GM21515 (cell line): ENCODE measurements at regions not wholly inside any gene's neighbourhood (a gene's known extent, or its start where the extent isn't known, plus 50 kb on each side); places are given as distances from the start of the nearest gene placed in this dataset.
"Not testable (repeated sequence)": the region's sequence is repeated elsewhere in the genome, so short reads cannot be mapped to it uniquely, and the experiment has no call there.

ENCODE experiments used
- ATAC-seq: cut with Tn5 transposase; IDR thresholded peaks from one replicate; pipeline ENCODE4 v1.9.1; 2021; ENCODE audit not compliant: unreplicated experiment

DNA sequence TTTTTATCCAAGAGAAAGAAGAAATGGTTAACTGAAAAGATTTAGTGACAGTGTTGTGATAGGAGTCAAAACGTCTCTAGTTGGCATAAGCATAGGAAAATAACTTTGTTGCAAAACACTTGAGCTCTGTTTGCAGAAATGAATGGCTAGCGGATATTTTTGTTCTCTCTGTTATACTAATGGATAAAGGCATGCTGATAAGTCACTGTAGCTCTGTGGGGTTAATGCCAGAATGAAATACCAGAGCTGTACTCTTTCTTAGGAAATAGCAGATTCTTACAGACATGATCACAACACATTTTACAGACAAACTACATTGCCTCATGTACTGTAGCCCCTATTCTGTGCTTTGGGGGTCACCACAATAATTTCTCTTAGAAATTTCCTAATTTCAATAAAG is 202.8 kb downstream of the DMRTA1 start:
- no peak for ATAC-seq

DNA sequence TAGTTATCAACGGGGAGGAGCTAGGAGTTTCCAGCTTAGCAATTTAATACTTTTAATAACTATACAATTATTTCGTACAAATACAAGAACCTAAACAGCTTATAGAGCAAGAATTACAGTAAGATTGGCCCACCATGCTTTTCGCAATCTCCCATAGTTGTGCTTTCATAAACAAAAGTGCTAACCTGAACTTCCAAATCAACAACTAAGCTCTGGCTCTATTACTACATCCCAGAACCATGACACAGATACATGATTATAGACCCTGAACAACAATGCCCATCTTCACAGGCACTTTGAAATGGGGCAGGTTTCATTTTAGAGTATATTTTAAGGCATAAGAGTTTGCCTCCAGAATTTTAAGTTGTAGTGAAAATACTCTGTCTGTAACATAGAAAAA is 203.5 kb downstream of the DMRTA1 start:
- ATAC-seq, result no peak

DNA sequence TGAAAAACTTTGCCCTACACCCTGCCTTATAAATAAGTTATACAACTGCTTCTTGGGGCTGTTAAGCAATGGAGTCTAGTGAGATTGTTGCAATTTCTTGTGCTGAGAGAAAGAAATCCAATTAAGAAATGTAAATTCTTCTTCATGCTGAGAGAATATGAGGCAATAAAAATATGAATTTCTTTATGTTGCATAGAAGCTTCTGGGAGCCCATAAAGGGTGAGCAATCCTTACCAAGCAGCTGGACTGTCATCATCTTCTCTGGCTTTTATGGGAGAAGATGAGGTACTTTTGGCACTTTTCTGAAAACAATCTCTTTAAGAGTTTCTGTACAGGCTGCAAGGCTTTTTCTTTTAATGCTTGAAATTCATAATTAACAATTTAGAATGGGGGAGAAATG is 204.3 kb downstream of the DMRTA1 start:
- no peak for ATAC-seq

DNA sequence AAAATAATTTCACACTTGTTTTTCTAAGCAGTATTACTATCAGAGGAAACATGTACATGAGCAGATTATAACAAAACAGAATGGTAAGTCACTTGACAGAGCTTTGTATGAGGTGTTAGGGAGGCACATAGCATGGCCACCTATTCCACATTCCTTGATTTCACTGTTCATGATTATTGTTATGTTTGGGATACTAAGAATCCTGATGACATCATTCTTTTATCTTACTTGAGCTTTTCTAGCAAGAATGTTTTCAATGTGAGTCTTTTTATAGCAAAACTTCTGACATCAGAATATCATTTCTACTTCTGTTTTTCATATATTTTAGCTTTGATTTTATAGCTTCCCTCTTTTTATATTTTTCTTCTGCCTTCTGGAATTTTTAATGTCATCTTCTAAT is 208.2 kb downstream of the DMRTA1 start:
- no peak for ATAC-seq

DNA sequence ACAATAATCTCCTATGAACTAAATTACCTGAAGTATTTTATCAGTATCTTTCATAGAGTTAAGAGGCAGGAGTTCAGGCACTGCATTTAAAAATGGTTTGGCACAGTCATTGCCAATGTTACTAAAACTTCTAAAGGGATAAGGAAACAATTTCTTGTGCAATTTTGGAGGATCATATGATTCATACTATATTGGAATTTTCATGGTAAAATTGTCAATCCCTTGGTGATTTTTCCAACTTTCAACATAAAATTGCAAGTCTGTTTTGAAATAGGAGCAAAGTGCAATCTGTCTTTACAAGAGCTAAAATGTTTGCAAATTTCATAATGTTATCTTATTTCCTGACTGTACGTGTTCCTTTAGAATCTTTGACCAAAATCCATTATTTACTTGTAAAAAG is 211.1 kb downstream of the DMRTA1 start:
- ATAC-seq, result no peak

DNA sequence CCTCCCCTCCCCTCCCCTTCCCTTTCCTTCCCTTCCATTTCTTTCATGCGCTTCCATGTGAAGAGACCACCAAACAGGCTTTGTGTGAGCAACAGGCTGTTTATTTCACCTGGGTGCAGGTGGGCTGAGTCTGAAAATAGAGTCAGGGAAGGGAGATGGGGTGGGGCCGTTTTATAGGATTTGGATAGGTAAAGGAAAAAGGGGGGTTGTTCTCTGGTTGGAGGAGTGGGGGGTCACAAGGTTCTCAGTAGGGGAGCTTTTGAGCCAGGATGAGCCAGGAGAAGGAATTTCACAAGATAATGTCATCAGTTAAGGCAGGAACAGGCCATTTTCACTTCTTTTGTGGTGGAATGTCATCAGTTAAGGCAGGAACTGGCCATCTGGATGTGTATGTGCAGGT is 211.9 kb downstream of the DMRTA1 start:
- ATAC-seq, result not testable (repeated sequence)

DNA sequence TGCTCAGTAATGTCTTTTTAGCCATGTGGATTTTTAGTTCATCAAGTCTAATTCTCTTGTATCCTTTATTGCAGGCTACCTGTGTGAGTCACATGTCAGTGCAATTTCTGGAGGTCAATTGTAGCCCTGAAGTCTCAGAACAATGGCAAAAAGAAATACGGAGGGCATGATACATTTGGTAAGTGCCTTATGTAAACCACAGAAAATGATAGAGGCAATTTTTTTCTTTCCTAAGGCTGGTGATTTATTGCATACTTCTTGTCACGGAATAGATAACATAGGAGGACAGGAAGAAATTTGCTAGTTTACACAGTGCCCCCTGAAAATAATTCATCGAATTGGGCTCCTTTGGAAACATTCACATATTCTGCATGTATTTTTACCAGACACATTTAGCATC is 235.9 kb downstream of the DMRTA1 start:
- no peak for ATAC-seq

DNA sequence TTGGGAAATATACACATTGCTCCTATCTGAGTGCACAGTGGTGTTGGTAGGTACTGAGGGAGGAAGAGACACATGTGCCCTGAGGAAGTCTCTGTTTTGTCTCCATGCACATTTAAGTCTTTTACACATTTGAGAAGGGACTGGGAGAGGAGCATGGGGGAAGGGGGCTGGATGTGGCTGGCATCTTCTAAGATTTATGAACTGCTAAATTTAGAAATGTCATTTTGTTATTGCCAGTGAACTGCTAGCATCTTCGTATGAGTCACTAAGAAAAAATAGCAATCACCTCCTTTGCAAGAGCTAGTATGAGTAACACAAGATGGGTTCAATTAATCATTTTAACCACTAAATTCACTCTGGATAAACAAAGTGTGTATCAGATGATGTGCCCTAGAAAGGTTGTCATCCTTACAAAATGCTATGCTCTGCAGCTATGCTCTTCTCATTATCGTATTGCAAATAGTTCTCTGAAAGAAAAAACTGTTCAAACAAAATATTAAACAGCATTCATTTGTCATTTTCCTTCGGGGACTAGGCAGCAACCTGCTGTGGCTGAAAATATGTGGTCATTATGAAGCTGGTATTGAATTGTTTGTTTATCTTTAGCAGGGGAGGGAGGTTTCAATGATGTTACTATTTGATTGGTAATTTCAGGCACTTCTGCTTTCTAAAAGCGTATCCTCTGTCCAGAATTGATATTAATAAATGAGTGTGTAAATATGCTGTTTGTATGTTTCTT is 236.5 kb downstream of the DMRTA1 start:
- ATAC-seq, result no peak

DNA sequence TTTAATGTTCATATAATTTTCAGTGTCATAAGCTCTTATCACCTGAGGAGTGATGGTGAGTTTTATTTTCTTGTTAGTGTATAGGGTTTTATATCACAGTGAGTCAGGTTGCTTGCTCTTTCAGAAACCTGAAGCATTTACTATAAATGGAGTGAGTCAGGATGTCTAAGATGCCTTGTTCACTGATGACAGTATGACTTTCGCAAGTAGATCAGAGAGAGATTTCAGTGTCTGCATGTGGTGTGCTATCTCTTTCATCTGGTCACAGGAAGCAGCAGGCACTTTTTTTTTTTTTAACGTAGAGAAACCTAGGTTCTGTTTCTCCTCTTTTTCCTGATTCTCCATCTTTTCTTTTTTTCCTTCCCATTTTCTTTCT is 237.1 kb downstream of the DMRTA1 start:
- no peak for ATAC-seq

DNA sequence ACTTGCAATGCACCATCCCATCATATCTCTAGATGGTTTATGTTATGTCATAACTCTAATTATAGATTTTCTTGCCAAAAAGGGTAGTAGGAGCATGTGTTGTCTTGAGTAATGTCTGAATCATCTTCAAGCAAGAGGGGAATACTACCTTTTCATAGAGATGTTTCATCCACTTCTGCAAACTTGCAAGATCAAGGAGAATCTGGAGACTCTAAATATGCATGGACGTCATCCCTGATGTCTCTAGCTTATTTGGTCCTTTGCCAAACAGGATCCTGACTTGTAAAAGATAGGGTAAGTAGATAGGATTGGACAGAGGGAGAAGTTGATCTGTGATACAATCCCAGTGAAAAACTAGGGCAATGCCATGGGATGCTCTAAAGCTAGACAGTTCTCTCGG is 246.5 kb downstream of the DMRTA1 start:
- no peak for ATAC-seq

DNA sequence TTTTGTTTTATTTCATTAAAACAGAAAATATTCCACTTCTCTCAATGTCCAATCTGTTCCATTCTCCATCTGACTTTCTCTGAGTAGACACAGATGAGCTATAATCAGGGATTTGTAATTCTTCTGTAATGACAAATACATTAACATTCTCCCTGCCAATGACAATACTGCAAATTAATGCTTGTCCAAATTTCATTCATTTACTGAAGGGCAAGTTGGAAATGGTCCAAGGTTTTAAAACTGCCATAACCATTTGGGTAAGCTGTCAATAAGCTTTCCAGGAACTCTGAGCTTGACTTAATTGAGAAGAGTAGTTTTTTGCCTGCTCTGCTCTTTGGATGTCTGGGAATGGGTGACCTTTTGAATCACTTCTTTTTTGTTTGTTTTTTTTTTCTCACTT is 253.5 kb downstream of the DMRTA1 start:
- ATAC-seq, result no peak

DNA sequence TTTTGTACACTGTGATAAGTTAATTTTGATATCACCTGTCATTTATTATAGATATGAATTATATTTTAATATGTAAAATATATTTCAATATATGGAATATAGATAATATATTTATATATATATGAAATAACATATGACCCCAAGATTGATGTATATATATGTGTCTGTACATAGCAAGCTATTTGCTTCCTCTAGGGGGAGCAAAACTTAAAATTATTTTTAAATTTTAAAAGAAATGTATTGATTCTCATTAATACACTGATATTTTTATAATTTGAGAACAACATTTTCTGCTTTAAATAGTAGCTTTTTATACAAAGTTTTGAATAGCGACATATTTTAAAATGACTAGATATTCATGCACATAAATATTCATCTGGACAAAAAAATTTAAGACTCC is 272.0 kb downstream of the DMRTA1 start:
- no peak for ATAC-seq

DNA sequence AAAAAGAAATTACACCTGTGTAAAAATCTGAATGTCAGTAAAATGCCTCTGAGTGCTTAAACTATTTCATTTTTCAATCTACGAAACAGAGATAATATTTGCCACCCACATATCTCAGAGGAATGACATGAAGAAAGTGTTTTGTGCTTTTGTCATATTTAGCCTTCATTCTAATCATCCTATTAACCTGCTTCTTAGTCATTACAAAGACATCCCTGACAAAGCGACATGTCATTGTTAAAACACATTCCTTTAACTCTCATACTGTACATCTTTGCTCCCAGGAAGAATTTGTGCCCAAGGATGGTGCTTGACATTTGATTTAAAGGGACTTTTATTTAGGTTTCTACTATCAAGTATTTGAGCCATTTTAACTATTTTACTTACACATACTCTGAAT is 275.9 kb downstream of the DMRTA1 start:
- ATAC-seq, result no peak

DNA sequence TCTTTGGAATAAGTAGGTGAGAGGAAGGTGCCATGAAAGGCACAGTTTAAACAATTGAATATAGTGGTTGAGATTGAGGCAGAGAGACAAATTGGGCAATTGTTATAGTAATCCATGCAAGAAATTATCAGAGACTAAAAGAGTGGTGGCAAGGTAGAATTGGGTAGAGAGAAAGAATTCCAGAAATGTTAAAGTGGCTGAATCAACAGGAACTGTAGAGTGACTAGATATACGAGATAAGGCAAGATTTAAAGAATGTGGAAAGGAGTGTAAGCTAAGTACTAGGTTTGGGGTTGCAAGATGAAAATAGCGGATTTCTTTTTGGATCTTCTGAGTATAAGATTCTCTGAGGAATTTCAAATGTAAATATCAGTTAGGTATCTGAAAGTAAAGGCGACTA is 285.2 kb downstream of the DMRTA1 start:
- ATAC-seq, result no peak

DNA sequence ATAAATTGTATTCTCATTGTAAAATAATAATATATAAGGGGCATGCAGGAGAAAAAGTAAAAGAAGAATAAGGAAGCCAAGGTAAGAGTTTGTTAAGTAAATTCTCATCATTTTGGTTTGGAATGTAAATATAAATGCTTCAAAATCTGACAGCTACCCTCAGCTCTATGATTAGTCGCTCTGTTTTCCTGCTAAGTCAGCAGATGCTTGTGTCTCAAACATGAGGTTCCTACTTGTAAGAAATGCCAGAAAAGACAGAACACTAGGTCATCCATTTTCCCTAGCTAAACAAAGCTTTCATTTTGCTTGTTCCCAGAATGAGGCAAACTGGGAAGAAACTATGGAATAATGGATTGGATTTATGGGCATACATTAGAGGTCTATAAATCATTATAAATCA is 293.1 kb downstream of the DMRTA1 start:
- no peak for ATAC-seq

DNA sequence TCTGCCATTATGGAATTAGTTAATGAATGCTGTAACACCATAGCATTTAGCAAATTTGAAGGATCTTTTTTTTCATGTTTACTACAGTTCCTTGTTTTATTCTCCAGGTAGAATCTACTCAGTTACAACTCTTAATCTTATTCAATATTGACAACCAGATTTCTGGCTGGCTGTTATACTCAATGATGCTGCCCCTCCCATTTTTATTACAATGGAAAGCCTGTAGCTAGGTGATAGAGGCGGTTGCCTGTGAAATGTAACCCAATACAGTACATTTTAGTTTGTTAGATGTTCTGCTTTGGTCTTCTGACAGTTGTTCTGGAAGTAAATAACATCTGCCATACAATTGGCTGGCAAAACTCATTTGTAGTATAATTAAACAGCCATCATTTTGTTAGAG is 294.2 kb downstream of the DMRTA1 start:
- no peak for ATAC-seq

DNA sequence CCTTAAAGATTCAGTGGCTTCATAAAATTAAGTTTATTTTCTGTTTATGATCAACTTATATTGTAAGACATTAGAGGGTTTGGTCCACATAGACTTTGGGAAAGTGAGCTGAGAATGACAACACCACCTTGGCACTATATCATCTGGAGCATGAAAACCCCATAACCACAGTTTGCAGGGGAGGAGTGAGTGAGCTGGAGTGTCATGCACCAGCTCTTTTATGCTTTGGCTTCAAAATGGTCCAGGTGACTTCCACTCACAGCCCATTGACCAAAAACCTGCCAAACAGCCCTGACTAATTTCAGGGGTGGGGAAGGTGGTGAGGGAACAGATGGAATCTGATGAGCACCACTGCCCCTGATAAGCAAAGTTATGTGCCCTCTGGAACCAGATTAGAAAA is 295.8 kb downstream of the DMRTA1 start:
- ATAC-seq, result no peak

DNA sequence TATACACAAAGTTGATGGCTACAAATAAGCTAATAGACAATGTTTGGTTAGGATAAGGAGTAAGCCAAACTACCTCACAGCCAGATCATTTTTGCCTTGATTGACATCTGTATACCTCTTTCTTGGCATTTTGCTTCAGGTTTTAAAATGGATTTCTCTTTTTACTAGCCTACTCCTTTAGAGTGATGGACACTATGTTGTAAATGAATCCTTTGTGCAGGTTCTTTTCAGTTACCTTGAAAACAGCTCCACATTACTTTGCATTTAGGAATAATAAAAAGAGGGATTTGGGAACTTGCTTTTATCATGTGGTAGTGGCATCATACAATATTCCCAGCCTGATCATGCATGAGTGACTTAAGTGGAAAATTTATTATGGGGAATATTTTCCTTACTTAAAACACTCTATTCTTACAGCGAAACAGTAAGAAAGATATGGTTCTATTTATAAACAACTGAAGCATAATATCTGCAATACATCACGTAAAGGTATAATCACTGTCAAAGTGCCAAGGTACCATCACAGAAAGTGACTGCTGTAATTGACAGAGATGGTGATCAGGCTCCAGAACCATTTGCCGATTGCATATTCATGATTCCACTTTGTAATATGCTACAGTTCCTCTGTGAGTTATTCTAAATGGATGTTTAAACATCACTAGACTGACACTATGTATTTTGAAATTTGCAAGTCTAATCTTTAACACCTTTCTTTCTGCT is 327.0 kb downstream of the DMRTA1 start:
- no peak for ATAC-seq

DNA sequence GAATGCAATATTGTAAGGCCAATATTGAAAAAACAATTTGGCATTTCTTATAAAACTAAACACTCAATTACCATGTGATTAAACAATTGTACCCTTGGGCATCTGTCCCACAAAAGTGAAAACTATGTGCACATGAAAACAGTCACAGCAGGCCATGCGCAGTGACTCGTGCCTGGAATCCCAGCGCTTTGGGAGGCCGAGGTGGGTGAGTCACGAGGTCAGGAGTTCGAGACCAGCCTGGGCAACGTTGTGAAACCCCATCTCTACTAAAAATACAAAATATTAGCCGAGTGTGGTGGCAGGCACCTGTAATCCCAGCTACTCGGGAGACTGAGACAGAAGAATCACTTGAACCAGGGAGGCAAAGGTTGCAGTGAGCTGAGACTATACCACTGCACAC is 343.7 kb downstream of the DMRTA1 start:
- no peak for ATAC-seq

DNA sequence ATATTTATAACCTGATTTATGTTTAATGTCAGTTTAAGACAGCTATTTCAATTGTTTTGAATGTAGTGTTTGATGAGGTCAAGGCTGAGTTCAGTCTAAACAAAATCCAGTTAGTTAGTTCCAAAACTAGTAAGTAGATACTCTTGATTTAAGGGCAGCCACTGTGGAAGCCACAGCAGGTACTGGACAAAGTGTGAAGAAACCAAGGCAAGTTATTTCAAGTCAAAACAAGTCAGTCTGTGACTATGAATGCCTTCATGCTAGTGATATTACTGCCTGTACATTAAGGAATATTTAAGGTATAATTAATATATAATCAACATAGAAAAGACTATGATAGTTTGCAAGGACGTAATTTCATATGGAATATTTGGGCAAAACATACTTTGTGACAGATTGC is 362.3 kb downstream of the DMRTA1 start:
- no peak for ATAC-seq

DNA sequence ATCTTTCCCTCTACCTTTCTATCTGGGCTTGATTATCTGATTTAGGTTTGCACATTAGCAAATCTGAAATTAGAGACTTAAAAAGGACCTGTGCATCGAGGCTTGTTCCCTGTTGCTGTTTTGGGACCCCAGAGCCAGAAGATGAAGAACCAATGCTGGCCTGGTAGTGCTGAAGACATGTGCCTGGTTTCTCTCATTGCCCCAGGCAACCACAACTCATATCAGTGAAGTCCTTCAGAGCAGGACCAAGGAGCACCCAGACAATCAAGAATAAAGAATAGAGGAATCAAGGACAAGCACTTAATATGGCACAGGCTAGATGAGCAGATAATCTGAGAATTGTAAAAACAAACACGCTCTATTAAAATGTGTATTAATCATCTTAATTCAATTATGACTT is 362.7 kb downstream of the DMRTA1 start:
- ATAC-seq, result no peak

DNA sequence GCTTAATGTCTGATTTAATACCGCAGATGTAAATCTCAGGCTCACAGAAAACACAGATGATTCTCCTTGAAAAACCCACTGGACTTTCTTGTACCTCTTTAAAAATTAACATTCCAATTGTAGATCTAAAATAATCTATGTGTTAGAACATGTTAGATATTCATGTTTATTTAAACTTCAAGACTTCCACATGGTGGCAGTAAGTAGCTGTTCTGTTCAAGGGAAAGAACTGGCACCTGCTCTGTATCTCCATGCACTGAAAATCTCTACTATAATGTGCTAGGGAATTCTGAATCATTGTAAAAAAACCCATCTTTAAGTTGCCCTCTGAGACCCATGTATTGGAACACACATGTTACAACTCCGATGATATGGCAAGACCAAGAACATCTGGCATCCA is 366.9 kb downstream of the DMRTA1 start:
- no peak for ATAC-seq

DNA sequence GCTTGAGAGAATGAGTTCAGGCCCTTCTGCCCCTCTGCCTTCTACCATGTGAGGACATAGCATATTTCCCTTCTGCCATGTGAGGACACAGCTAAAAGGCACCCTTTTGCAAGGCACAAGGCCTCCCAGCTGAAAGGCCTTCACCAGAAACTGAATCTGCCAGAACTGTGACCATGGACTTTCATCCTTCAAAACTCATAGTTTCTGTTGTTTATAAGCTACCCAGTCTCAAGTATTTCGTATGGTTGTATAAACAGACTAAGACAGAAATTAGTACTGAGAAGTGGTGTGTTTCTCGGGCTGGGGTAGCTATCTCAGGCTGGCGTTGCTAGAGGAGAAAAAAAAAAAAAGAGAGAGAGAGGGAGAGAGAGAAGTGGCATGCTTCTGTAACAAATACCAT is 368.6 kb downstream of the DMRTA1 start:
- no peak for ATAC-seq
